Activated CD8-positive, alpha-beta memory T cell treated with anti-CD3 and anti-CD28 coated beads, Interleukin-2, amount 50 U/mL, for 4 hours (primary cell): ENCODE measurements at regions not wholly inside any gene's neighbourhood (a gene's known extent, or its start where the extent isn't known, plus 50 kb on each side); places are given as distances from the start of the nearest gene placed in this dataset.
A peak's percentile ranks its signal among the peaks of the same experiment; 100 is the strongest.
"Not testable (repeated sequence)": the region's sequence is repeated elsewhere in the genome, so short reads cannot be mapped to it uniquely, and the experiment has no call there.

Experiments
- DNase-seq: peaks from one replicate; pipeline ENCODE4 v3.0.0-alpha.2; 2020

DNA sequence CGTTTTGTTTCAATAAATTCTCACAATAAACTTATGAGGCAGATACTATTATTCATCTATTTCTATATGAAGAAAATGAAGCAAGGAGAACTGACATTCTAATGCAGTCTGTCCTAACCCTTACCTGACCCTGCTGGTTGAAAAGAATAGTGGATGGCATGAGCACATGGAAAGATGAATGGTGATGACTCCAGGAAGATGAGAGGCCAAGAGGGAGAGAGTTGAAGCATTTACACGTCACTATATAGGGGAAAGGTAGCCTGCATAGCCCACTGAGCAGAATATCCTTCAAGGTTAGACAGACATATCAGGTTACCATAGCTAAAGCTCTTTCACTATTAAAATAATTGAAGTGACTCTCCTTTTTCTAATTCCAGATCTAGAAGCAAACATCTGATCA, 163.9 kb upstream of the CDK1 start:
- no peak for DNase-seq

DNA sequence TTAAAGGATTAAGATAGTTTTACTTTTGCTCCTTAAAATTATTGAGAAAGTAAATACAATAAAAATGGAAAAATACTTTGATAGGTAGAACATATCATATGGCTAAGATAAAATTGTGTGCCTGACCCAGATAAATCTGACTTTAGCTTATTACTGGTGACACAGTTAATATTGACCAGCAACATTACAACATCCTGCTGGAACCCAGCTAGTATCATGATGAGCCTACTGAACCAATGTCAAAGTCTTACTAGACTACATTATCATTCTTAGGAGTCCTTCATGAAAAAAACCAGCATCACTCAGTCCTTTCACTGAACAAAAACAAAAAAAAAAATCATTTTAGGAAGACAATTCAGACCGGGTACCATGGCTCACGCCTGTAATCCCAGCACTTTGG, 164.8 kb upstream of the CDK1 start:
- DNase-seq: no peak

DNA sequence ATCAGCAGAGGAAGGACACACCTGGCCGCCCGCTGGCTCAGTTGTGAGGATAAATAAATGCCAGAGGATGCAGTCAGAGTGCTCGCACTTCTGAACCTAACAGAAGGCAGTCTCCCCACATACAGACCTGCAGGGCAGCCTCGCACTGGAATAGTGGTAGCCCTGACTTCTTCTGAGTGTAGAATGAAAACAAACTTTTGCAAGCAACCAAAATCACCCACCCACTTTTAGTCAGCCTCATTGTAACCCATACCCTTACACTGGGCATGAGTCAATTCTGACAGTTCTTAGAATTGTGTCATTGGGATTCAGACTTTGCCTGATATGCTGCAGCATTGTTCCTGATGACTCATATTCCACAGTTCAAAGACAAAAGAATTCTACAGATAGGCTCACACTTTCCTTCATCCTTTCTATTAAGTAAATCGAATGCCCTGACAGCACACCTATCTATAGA, 167.0 kb upstream of the CDK1 start:
- DNase-seq: no peak

DNA sequence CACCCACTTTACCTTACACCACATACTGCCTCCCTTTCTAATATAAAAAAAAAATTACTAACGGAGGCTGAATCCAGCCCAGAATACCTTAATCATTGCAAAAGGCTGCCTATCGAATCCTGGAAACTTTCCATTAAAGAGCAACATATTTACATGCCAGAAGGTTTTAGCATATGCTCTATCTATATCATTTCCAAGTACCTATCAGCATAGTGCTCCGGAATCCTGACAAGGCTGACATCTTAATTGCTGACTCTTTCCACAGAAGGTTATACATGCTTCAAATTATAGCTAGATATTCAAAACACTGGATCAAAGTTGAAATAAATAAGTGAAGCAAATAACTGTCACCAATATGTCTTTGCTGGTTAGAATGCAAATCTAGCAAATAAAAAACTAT, 170.9 kb upstream of the CDK1 start:
- no peak for DNase-seq

DNA sequence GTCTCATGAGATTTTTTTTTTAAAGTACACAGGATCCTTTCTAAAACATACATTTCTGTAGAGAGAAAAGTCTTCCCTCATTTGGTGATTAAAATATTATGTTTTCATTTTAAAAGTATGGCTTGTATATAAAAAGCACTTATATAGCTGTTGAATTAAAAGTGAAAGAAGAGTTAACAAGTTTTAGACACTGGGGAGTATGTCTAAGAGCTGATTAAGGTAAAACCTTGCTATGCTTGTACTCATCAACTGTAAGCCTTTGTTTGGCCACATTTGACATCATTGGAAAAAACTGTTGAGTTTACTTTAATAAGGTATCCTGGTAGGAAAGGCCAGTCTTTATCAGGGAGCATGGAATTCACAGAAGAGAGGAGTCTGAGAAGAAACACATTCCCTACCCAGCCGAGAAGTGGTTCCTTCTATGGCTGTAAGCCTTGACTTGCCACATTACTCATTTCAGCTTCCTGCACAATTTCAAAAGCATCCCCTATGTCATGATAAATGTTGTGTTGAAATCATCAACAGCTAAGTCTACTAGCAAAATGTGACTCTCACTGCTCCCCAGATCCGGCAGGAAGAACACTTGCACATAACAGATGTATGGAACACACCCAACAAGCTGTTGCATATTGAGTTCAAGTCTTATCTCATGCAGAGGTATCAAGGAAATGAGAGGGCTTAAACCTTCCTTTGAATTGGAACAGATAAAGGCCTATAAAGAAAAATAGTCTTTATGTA, 171.8 kb upstream of the CDK1 start:
- DNase-seq: no peak

DNA sequence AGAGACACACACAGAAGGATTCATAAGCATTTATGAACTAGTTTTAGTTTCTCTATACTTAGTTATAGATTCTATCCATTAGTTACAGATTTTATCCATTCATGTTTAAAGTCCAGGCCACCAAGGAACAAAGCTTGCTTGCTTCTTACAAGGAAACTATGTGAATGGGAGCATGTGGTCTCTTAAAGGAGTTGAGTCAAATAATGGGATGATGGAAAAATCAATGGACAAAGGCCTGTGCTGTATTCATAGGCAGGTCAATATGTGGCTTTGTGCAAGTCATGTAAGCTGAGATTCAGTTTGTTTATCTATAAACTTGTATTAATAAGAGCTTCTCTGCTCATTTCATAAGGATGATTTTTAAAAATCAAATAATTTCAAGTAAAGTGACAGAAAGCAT, 172.8 kb upstream of the CDK1 start:
- no peak for DNase-seq

DNA sequence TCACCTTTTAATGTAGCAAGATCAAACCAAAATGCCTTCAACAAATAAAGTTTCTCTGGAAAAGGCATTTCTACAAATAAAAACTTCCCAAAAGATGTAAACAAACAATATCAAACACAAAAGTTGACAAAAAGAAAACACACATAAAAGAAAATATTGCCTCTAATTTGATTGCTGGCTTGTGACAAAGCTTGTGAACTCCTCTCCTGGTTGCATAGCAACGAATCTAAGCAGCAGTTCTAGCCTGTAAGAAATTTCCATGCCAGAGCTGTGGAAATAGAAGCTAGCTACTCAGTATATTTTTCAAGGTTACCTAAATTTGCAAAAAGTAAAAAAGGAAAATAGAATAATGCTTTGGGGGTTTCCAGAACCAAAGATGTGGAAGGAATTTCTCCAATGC, 173.9 kb upstream of the CDK1 start:
- no peak for DNase-seq

DNA sequence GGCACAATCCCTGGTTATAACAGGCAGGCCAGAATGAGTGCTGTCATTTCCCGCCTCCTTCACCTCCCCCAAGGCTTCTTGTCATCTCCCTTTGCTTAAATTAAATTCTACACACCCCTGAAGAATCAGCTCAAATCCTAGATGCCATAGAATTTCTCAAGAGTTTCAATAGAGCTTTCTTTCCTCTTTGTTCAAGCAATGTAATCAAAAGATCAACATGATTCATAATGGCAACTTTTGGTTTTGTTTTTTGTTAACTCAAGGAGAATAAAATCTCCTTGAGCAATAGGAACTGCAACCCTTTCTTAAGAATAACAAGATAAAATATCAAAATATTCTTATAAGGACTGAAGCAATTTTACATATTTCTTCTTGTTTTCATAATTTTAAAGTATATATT, 180.8 kb upstream of the CDK1 start:
- DNase-seq: no peak

DNA sequence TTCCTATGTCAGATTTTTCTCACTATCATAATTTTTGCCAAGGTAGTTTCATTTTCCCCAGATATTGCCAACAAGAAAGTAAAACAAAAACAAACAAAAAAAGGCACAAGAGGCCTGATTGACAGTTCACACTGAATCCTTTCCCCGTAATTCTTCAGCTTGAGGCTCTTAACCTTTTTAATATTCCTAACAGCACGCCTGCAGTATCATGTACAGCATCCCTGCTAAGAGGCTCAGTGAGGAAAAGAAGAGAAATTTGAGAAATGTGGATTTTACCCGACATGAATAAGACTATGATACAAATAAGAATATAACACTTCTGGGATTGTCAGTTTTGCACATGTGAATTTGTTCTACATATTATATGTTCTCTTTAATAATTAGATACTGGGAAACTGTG, 182.4 kb upstream of the CDK1 start:
- no peak for DNase-seq

DNA sequence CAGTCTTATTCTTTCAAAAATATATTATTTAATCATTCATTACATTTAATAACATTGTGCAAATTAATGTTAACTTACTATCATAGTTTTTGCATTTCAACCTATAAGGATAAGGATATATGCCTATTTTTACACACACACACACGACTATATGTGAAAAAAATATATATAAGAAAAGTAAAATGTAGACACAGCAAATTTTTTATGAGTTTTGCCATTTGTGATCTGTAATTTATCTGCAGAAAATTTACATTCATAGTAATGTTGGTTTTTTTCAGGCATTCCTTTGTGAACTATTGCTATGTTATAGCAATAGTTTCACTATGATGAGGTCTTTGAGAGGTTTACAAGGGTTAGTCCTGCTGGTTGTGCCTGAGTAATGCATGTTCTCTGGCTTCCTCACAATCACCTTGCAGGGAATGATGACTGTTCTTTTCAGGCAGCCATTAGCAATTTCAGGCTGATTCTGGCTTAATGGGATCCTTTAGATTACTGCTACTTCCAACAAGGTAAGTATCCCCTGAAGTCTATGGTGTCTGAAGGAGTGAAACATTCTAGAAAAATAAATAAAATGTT, 183.7 kb upstream of the CDK1 start:
- no peak for DNase-seq

DNA sequence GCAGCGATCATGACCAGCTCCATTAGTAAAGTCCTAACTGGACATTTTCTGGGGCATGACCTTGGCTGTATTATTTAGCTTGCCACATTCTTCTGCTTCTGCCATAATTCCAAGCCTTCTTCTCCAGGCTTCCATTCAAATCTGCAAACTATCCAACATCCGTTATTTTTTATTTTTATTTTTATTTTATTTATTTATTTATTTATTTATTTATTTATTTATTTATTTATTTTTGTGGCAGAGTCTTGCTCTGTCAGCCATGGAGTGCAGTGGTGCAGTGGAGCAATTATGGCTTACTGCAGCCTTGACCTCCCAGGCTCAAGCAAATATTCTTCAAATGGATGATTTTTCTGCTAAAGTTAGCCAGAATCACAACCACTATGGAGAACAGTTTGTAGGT, 187.2 kb upstream of the CDK1 start:
- DNase-seq: no peak

DNA sequence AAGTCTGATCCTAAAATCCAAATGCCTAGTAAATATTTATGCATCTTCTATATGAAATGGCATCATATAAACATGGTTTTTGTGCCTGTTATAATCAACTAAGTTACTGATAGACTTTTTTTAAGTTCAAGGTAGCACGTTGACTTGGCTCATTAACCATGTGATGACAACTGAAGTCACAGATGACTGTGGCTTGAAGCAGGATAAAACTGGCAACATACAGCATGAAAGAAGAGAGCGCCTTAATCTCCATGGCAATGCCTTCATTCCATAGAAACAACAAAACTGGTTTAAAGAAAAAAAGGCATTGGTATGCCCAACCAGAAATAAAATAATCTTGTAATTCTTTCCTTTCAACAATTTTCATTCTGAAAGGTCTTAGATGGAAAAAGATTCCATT, 188.9 kb upstream of the CDK1 start:
- DNase-seq: no peak

DNA sequence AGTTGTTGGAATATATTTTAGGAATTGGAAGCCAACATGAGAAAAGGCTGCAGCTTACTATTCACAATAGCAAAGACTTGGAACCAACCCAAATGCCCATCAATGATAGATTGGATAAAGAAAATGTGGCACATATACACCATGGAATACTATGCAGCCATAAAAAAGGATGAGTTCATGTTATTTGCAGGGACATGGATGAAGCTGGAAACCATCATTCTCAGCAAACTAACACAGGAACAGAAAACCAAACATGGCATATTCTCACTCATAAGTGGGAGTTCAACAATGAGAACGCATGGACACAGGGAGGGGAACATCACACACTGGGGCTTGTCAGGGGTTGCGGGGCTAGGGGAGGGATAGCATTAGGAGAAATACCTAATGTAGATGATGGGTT, 192.1 kb upstream of the ANK3 start:
- not testable (repeated sequence) for DNase-seq

DNA sequence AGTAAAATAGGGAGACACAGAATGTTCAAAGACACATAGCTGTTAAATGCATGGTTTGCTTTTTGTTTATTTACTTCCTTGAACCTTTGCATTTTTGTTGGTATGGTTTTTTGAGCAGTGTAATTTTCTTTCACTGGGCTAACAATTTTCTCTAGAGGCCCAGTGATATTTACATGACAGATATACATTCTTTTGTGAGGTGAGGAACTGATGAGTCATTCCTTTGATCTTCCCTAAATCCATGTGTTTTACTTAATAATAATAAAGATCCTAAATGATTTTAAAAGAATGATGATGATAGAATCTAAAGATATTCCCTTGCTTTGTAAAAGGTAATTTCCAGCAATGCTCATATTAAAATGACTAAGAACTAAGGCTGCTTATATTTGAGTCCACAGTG, 188.5 kb upstream of the ANK3 start:
- DNase-seq: no peak

DNA sequence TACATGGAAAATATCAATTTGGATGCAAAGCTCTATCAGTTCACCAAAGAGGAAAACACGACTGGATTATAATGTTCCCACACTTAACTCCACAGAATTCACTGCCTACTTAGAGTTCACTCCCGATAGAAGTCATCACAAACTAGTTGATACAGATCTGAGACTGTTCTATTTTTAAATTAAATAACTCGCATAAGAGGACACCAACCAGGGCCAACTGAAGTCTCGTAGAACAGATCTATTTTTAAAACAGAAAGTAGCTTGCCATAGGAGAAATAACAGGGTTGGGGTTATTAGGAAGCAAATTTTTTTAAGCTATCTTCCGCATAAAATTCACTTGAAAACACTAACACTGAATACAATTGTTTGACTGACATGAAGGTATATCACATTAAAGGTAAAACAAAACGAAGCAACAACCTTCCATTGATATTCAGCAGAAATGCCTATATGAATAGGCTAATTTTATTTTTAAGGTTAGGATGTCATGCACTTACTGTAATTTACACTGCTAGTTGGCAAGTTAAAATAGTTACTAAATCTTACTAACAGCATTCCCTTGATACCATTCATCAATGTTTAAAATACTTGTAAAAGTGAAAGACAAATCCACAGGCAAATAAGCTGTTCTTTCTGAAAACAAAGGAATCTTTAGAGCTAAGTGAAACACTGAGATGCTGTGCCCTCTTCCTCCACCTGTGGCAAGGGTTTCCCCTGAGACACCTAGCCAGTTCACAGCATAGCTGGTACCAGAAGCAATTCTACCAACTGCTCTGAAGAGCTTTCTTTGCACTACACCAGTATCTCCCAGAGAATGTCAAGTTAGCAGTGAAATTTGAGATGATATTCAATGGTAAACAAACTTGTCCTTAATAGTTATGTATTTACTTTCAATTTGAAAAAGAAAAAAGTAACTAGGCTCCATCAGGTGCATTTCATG, 186.7 kb upstream of the ANK3 start:
- no peak for DNase-seq

DNA sequence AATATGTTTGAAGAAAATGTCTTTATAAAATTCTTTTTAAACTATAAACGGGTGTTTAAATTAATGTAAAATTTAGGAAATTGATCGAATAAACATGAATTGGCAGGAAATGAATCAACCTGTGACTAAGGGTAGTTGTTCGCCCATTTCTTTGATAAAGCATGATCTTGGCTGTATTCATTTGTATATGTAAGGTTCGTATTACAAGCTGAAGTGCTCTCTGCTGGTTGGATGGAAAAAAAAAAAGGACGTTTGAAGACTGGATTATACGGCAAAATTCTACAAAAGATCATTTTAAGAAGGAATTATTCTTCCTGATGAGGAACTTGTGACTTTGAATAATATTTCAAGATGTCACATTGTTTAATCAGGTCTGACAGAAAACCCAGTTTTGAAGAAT, 185.4 kb upstream of the ANK3 start:
- no peak for DNase-seq

DNA sequence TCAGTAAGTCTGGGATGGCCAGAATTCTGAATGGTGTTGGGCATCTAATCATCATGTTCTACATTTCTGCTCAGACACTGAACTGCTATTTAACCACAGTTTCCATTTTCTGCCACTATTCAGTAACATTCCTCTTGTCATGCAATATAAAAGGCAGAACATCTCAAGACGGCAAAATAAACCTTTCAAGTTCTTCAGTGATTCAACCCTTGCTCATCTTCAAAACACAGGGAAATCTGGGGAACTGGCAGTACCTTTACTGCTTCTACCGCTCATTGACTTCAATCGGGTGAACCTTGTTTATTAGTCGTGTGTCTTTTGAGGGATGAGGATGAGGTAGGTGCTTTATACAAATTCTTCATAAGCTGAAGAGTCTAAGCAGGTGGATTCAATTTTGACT, 184.7 kb upstream of the ANK3 start:
- DNase-seq: no peak

DNA sequence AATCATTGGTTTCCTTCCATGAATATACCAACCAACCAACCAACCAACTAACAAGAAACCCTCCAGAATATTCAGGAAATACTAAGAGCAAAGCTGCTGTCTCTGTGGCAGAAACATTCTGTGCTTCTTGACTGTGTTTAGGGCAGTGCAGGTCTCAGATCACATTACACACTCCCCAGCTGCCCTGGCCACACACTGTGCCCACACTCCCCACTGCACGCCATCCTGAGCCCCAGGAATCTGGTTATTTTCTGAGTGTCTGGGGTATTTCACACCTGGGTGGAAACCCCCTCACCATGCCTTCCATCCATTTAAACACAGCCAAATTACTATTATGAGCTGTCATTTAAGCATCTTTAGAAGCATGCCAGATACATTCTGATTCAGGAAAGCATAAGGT, 183.7 kb upstream of the ANK3 start:
- DNase-seq: peak; percentile 17

DNA sequence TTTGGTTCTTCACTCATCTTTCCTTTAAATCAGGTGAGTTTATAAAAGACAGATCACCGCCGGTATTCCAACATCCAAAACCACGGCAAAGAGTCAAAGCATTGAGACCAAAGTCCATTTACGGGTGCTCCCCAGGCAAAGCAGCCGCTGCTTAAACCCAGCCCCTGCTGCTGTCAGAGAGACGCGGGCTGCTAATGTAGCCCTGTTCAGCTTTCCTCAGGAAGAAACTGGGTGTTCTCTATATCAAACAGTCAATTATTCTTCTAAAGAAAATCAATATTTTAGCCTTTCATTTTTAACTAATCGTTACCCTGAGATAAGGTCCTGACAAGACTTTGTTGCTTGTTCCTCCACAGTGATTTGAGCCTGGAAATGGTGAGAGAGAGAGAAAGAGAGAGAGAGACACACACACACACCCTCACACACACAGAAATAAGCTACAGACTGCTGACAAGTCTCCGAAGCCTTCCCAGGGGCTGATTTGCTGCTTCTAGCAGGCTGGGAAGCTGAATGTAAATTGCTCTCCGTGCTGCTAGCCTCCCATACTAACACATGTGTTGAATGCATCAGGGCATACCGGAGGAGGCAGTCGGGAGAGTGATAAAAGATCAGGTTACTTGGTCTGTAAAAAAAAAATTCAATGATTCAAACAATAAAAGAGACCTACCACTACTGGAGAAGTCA, 183.0 kb upstream of the ANK3 start:
- no peak for DNase-seq

DNA sequence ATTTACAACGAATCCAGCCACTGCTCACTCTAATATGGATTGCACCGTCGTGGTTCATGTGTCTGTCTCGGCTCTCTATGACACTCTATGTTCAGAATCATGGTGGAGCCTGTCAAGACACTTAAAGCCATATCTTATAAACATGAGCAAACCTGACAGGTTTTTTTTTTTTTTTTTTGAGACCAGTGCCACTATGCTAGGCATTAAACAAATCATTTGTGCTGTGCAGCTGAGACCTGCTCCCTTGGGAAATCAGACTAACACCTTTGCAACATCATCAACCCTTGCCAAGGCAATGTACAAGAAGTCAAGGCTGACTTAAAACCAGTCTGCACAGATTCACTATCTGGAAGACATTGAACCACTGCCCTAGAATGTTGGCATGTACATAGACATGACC, 181.2 kb upstream of the ANK3 start:
- DNase-seq: no peak

DNA sequence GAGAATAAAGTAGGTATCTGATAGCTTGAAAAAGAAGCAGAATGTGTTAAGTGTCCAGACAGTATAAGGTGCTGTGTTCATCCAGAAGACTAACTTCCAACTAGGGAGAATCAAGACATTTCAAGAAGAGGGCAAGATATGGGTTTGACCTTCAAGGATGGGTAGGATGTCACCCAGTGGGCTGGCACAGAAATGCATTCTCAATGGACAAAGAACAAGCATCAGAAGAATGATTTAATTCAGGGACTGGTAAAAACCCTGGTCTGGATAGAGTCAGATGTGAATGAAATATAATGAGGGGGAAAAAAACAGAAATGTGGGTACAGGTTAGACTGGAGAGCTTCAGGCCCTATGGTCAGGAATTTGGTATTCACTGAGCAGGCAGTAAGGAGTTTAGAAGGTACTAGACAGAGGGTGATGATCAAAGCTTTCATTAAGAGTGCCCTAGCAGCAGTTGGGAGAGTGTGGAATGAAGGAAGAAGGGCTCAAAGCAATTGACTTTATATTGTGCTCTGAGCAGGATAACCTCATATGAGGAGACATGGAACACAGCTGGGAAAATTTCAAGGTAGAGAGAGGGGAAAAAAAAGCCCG, 180.7 kb upstream of the ANK3 start:
- DNase-seq: no peak

DNA sequence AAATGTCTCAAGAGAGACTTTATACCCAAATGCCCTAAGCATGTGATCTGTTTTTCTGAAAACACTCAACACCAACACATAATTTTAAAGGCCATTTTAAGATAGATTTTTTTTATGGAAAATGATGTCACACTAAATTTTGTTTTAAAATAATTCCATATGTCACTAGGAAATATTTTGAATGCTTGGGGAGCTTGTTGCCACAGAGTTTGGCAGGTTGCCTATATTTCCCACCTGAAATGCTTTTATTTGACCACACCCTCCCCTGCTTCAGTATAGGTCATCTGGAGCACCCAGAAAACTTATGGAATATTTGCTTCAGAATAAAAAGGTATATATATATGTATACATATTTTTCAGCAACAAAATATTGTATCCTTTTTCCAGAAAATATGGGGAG, 180.0 kb upstream of the ANK3 start:
- no peak for DNase-seq

DNA sequence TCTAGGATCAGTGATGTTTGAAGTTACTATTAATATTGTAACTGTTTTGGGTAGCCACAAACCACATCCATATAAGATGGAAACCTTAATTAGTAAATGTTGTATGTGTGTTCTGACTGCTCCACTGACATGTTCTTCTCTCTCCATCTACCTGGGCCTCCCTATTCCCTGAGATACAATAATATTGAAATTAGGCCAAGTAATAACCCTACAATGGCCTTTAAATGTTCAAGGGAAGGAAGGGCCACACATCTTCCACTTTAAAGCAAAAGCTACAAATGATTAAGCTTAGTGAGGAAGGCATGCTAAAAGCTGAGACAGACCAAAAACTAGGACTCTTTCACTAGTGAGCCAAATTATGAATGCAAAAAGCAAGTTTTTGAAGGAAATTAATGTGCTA, 176.4 kb upstream of the ANK3 start:
- no peak for DNase-seq
